T-helper 1 cell treated with Interleukin-12 subunit alpha and Interleukin-12 subunit beta and Interleukin-4 antibody, amounts not matched to agents 30 μg/mL and 1 μg/mL, for 36 hours (primary cell): ENCODE measurements at regions not wholly inside any gene's neighbourhood (a gene's known extent, or its start where the extent isn't known, plus 50 kb on each side); places are given as distances from the start of the nearest gene placed in this dataset.

ENCODE experiments used
- H3K27ac Mint-ChIP-seq: one replicate; pipeline ENCODE4 v1.8.0; 2021; ENCODE audit warnings: mild to moderate bottlenecking, mixed read lengths
- H3K27me3 Mint-ChIP-seq: one replicate; pipeline ENCODE4 v1.8.0; 2021; ENCODE audit warnings: low read depth, mixed read lengths
- H3K36me3 Mint-ChIP-seq: one replicate; pipeline ENCODE4 v1.8.0; 2021; ENCODE audit warnings: low read depth, mixed read lengths
- H3K4me1 Mint-ChIP-seq: one replicate; pipeline ENCODE4 v1.8.0; 2021; ENCODE audit warnings: low read depth, mixed read lengths
- H3K4me3 Mint-ChIP-seq: one replicate; pipeline ENCODE4 v1.8.0; 2021; ENCODE audit warnings: mild to moderate bottlenecking, moderate library complexity, mixed read lengths
- H3K9me3 Mint-ChIP-seq: one replicate; pipeline ENCODE4 v1.8.0; 2021; ENCODE audit warnings: mixed read lengths

DNA sequence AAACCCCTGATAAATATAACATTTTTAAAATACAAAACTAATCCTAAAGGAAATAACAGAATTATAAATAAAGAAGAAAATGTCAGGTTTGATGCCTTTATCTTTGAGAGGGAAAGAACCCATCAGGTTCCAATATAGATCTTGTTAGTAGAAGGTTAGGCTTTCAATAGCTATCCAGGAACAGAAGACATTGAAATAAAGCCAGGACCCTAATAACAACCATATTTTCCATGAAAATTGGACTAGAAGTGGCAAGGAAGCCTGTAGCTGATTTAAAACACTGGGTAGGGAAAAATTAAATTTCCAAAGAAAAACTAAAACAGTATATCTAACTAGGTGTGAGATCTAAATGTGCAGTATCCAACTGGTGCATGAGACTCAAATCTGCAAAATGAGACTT lies 185.2 kb upstream of the STXBP5 start:
- Mint-ChIP-seq H3K27ac (no peak overlapping the region), H3K27me3 (no peaks in the 10 kb centered on the region), H3K9me3 (no peaks in the 10 kb centered on the region), H3K4me1 (peaks cover 6% of the 10 kb centered on the region), H3K4me3 (no peak overlapping the region), H3K36me3 (no peaks in the 10 kb centered on the region)

DNA sequence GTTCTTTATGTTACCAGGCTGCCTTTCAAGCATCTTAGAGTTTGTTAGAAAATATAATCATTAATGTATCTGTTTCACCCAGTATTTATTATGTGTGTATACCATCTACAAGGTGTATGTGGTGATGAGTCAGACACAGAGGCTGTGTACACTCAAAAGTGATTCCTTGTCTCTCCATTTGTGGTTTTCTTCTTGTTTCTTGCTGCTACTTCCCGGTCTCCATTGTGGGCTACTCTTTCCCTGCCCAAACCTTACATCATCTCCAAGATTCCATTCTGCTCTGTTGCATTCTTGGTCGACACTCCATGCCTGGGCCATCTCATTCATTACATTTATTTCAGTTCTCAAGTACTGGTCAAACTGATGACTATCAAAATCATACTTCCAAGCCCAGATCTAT lies 182.2 kb upstream of the STXBP5 start:
- Mint-ChIP-seq H3K4me3 (no peak overlapping the region), H3K27me3 (peaks cover 3% of the 10 kb centered on the region), H3K9me3 (no peaks in the 10 kb centered on the region), H3K4me1 (no peaks in the 10 kb centered on the region), H3K36me3 (no peaks in the 10 kb centered on the region), H3K27ac (no peak overlapping the region)

DNA sequence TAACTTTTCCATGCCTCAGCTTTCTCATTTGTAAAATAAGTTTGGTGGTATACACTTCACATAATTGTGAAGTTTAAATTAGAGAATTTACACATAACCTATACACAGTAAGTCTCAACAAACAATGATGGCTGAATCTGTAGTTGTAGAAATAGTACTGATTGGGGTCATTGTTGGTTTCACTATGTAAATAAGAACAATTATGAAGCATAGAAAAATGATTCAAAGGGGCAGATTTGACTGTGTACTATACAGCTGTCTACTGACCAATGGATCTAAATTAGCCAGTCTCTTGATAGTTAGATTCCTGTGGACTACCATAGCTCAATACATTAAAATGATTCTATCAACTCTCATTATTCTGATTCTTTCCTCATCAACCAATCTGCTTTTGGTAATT lies 181.1 kb upstream of the STXBP5 start:
- no peak overlapping the region for H3K4me3 Mint-ChIP-seq
- no peaks in the 10 kb centered on the region for H3K36me3 Mint-ChIP-seq
- H3K27ac Mint-ChIP-seq, result no peak overlapping the region
- H3K27me3 Mint-ChIP-seq, result peaks cover 3% of the 10 kb centered on the region
- no peaks in the 10 kb centered on the region for H3K4me1 Mint-ChIP-seq
- H3K9me3 Mint-ChIP-seq, result no peaks in the 10 kb centered on the region

DNA sequence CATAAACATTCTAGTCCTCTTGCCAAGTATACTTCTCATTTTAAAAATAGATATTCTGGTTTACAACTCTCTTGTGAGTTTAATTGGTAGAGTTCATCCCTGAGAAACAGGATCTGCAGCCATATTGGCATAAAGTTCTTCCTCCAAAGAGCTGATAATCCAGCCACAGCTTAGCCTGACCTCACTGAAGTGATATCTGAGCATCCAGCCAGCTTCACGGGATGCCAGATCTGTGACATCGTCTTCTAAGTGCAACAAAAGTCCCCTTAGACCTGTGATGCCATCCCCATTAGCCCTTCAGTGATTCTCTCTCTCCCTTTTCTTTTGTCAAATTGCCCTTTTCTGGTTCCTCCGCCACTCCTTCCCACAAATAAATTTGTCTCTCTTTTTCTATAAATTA lies 180.6 kb upstream of the STXBP5 start:
- no peaks in the 10 kb centered on the region for H3K4me1 Mint-ChIP-seq
- H3K4me3 Mint-ChIP-seq, result no peak overlapping the region
- no peaks in the 10 kb centered on the region for H3K9me3 Mint-ChIP-seq
- H3K36me3 Mint-ChIP-seq, result no peaks in the 10 kb centered on the region
- H3K27me3 Mint-ChIP-seq, result peaks cover 3% of the 10 kb centered on the region
- H3K27ac Mint-ChIP-seq, result no peak overlapping the region

DNA sequence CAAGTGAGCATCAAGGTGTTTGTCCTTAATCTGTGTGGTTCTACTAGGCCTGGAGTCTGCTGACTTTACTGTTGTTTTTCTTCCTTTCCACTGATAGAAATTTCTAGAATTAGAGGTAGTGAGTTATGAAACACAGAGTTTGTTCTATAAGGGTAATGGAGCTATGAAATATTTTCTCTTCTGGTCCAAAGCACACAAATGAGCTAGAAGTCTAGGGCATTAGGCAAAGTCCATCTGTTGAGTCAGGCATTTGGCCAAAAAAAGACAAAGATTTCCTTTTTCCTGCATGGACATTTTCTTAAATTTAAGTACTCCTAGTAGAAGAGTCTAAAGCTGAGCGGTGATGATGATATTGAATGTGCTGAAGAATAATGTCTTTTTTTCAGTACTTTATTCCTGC lies 174.3 kb upstream of the STXBP5 start:
- H3K36me3 Mint-ChIP-seq, result no peaks in the 10 kb centered on the region
- H3K4me1 Mint-ChIP-seq, result no peaks in the 10 kb centered on the region
- no peak overlapping the region for H3K27ac Mint-ChIP-seq
- no peaks in the 10 kb centered on the region for H3K9me3 Mint-ChIP-seq
- peaks cover 3% of the 10 kb centered on the region for H3K27me3 Mint-ChIP-seq
- no peak overlapping the region for H3K4me3 Mint-ChIP-seq

DNA sequence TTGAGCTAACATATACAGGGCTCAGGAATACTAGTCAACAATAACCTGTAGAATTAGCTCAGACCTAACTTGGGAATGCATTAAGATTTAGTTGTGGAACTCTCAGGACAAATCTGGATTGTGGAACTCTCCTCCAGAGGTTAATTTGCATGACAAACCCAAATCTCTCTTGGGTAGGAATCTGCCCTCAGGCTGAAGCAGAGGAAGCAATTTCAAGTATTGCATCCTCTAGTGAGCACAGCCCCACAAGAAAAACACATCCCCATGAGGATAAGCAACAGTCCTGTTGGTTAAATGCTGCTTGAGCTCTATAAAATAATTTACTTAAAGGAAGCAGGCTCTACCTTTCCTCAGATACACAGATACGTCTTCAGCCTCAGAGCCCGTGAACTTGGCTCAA lies 170.9 kb upstream of the STXBP5 start:
- no peak overlapping the region for H3K4me3 Mint-ChIP-seq
- no peak overlapping the region for H3K27ac Mint-ChIP-seq
- no peaks in the 10 kb centered on the region for H3K9me3 Mint-ChIP-seq
- H3K4me1 Mint-ChIP-seq, result no peaks in the 10 kb centered on the region
- no peaks in the 10 kb centered on the region for H3K27me3 Mint-ChIP-seq
- no peaks in the 10 kb centered on the region for H3K36me3 Mint-ChIP-seq

DNA sequence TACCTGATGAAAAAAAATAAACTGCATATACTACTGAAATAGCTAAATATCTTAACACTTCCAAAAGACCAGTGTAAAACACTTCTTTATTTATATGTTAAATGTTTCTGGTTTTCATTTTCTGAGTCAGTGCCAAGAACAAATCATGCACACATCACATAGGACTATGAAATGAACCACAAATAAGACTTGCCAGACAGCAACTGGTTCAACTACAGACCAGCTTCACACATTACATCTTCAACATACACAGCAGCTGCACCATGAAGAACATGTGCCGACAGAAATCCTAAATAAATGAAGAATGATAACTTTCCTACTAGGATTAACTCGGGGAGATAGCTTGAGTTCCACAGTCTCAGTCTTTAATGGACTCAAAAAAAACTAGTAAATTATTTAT lies 168.3 kb upstream of the STXBP5 start:
- no peak overlapping the region for H3K27ac Mint-ChIP-seq

DNA sequence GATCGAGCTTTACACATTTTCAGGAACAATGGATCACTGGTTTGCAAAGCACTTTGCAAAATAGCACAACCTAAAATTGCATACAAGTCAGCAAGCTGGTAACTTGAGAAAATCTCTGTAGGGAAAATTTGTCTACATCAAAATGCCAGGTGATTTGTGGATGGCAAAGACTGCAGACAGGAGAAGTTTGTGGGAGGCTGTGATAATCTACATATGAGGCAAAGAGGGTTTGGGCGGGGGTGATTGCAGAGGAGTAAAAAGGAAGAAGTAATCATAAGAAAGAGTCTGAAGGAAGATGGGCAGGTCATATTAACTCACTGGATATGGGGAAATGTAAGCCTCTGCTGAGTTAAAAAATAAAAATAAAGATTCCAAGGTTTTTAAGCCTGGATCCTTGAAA lies 166.3 kb upstream of the STXBP5 start:
- H3K36me3 Mint-ChIP-seq, result no peaks in the 10 kb centered on the region
- H3K27ac Mint-ChIP-seq, result no peak overlapping the region
- H3K27me3 Mint-ChIP-seq, result no peaks in the 10 kb centered on the region
- no peaks in the 10 kb centered on the region for H3K4me1 Mint-ChIP-seq
- no peak overlapping the region for H3K4me3 Mint-ChIP-seq
- peaks cover 3% of the 10 kb centered on the region for H3K9me3 Mint-ChIP-seq

More for the DNA sequence above, 168.3 kb upstream of the STXBP5 start:
- H3K4me3 Mint-ChIP-seq, result no peak overlapping the region
- no peaks in the 10 kb centered on the region for H3K27me3 Mint-ChIP-seq
- H3K4me1 Mint-ChIP-seq, result no peaks in the 10 kb centered on the region
- H3K36me3 Mint-ChIP-seq, result no peaks in the 10 kb centered on the region
- no peaks in the 10 kb centered on the region for H3K9me3 Mint-ChIP-seq

DNA sequence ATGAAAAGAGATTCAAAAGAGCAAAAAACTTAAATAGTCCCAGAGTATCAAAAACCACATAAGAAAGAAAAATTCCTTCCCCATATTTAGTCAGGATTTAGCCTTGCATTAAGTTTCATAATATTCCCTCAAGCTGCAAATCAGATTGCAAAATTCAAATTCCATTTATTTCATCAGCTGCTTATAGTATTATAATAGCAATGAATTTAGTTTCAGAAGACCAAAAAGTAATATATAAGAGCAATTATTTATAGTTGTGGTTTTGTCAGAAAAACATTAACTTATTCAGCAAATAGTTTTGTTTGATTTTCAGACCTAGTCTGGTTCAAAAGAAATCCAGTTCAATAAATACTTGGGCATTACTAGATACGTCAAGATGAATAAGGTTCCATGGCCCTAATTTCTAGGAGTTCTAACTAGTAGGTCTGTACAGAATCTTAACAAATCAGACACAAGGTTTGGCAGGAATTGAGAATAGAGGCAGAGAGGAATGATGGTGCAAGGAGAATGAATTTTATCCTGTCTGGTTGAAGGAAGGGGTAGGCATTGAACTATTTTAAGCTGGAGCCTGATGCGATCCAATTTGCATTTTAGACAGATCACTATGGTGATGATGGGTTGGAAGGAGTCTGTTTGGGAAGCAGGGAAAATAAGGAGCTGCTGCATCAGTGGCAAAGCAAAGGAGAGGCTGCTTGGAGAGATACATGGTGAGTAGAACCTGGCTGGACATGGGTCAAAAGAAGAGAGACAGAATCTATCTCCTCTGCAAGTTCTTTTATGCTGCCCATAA lies 163.9 kb upstream of the STXBP5 start:
- peaks cover 13% of the 10 kb centered on the region for H3K9me3 Mint-ChIP-seq
- H3K27me3 Mint-ChIP-seq, result no peaks in the 10 kb centered on the region
- H3K4me3 Mint-ChIP-seq, result no peak overlapping the region
- no peaks in the 10 kb centered on the region for H3K36me3 Mint-ChIP-seq
- no peak overlapping the region for H3K27ac Mint-ChIP-seq
- H3K4me1 Mint-ChIP-seq, result no peaks in the 10 kb centered on the region

DNA sequence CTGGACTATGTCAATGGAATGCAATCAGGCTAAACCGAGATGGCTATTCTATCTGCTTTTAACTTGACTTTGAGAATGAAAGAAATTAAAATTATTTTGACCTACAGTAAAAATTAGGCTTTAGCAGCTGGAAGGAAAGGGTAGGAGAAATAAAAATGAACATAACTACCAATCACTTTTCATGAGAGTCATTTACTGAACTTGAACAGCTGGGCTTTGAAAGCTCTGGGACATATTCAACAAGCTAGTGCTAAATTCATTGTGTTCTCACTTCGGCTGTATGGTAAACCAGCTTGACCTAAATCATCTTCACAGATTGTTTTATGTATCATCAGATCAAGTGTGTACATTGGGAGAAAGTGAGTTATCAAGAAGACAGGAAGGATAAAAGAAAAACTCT lies 161.5 kb upstream of the STXBP5 start:
- H3K4me3 Mint-ChIP-seq, result no peak overlapping the region
- H3K27ac Mint-ChIP-seq, result no peak overlapping the region
- H3K9me3 Mint-ChIP-seq, result peaks cover 13% of the 10 kb centered on the region
- H3K36me3 Mint-ChIP-seq, result no peaks in the 10 kb centered on the region
- H3K27me3 Mint-ChIP-seq, result no peaks in the 10 kb centered on the region
- H3K4me1 Mint-ChIP-seq, result no peaks in the 10 kb centered on the region

DNA sequence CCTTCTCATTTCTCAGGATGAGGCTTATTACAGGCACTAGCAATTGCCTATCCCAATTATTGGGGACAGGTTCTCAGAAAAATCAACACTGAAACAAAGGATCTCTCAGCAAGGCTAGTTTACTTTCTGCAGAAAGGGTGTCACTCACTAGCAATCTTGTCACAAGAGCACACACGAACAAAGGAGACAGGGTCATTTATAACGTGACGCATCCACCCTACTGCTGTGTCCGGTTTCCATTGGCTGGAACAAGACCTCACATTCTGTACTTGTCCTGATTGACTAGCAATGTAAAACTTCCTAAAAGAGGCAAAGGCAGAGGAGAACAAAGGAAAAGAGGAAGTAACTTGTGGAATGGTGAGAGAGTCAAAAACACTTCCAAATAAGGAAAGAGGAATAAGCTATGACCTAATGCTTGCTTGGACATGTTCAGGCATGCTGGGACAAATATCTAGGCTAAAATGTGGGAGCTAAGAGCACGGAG lies 160.2 kb upstream of the STXBP5 start:
- Mint-ChIP-seq H3K27me3 (no peaks in the 10 kb centered on the region), H3K4me3 (no peak overlapping the region), H3K27ac (no peak overlapping the region), H3K36me3 (no peaks in the 10 kb centered on the region), H3K4me1 (no peaks in the 10 kb centered on the region), H3K9me3 (peaks cover 13% of the 10 kb centered on the region)

DNA sequence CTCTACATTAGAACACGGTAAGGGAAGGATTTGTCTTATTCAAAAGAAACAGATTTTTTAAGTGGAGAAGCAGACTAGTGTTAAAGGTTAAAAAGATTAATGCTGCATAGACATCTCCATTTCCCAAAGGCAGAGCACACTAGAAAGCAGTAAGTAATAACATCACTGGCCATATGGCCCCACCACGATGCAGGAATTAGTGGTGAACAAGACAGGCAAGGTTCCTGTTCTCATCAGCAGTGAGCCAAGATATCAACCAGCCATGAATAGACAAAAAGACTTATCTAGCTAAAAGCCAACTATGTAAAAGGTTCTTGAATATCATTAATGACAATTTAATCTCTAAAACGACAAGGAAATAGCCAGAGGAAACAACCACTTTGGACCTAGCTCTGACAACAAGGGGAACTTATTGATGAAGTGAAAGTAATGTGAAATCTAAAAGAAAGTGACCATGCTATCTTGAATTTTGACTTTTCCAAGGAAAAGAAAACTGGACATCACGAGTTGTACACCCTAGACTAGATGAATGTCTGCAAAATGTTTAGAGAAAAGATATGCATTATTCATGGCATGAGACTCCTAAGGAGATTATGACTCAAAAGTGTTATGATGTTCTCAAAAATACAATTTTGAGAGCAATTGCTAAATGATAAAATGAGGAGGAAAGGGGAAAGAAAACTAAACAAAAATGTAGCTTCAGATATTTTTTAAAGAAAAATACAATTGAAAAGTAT lies 157.9 kb upstream of the STXBP5 start:
- Mint-ChIP-seq H3K4me1 (no peaks in the 10 kb centered on the region), H3K27ac (no peak overlapping the region), H3K9me3 (peaks cover 13% of the 10 kb centered on the region), H3K27me3 (no peaks in the 10 kb centered on the region), H3K36me3 (no peaks in the 10 kb centered on the region), H3K4me3 (no peak overlapping the region)

DNA sequence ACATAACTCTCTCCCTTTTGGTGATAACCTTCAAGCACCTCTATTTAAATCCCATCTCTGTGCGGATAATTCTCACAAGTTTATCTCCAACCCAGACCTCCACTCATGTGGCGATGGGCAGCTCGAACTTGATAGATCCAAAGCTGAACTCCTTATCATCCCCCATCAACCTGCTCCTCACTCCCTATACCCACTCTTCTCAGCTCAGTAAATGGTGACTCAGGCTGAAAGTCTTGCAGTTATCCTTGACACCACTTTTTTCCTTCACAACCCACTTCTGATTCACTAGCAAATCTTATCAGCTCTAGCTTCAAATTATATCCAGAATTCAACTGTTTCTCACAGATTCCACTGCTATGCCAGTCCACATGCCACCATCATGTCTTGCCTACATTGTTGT lies 155.3 kb upstream of the STXBP5 start:
- Mint-ChIP-seq H3K36me3 (no peaks in the 10 kb centered on the region), H3K4me1 (no peaks in the 10 kb centered on the region), H3K27me3 (no peaks in the 10 kb centered on the region), H3K27ac (no peak overlapping the region), H3K9me3 (peaks cover 4% of the 10 kb centered on the region), H3K4me3 (no peak overlapping the region)

DNA sequence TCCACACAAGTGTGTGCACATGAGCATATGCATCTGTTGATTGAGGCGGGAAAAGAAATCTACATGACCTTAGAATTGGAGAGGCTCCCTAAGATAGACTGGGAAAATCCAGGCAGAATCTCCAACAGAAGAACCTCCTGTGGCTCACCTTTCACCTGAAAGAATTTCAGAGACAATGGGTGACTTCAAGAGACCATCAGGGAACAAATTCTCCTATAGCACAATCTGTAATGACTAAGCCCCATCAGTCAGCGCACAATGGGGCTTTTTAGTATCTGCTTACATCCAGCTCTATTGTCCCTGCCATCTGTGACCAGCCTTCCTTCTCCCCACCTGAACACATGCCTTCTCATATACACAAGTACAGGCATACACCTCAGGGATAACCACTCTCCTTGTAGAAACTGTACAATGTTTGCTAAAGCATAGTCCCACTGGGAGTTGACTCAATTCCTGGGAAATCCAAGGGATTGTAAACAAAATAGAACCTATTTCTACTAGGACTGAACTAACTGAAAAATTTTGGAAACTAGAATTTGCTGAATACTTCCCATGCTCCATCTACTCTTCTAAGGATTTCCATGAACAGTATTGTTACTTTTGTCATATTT lies 150.8 kb upstream of the STXBP5 start:
- H3K4me3 Mint-ChIP-seq, result no peak overlapping the region
- H3K27ac Mint-ChIP-seq, result no peak overlapping the region
- H3K27me3 Mint-ChIP-seq, result no peaks in the 10 kb centered on the region
- H3K9me3 Mint-ChIP-seq, result no peaks in the 10 kb centered on the region
- no peaks in the 10 kb centered on the region for H3K36me3 Mint-ChIP-seq
- no peaks in the 10 kb centered on the region for H3K4me1 Mint-ChIP-seq

DNA sequence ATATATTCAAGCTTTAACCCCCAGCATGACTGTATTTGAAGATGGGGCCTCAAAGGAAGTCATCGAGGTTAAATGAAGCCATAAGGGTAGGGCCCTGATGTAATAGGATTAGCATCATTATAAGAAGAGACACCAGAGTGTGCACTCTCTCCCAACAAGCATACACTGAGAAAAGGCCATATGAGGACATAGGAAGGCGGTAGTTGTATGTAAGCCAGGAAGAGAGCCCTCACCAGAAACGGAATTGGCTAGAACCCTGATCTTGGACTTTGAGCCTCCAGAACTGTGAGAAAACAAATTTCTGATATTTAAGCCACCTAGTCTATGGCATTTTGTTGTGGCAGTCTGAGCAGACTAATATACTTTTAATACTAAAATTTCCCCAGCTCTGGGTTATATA lies 150.1 kb upstream of the STXBP5 start:
- no peak overlapping the region for H3K4me3 Mint-ChIP-seq
- no peaks in the 10 kb centered on the region for H3K4me1 Mint-ChIP-seq
- H3K9me3 Mint-ChIP-seq, result no peaks in the 10 kb centered on the region
- H3K36me3 Mint-ChIP-seq, result no peaks in the 10 kb centered on the region
- no peaks in the 10 kb centered on the region for H3K27me3 Mint-ChIP-seq
- H3K27ac Mint-ChIP-seq, result no peak overlapping the region
